Brain microvascular endothelial cell (primary cell): ENCODE measurements at regions not wholly inside any gene's neighbourhood (a gene's known extent, or its start where the extent isn't known, plus 50 kb on each side); places are given as distances from the start of the nearest gene placed in this dataset.

Experiments
- DNase-seq: peaks from one replicate; pipeline ENCODE4 v3.0.0-alpha.2; 2020
- H3K27ac ChIP-seq: fragments of 250-450 bp; sonication (Bioruptor Pico); 2 replicates; pipeline ENCODE4 v1.5.1; 2020; ENCODE audit warnings: mild to moderate bottlenecking, moderate library complexity
- H3K27me3 ChIP-seq: fragments of 250-450 bp; sonication (Bioruptor Pico); replicated peaks from 2 replicates; pipeline ENCODE4 v1.5.1; 2020; ENCODE audit warnings: mild to moderate bottlenecking
- H3K36me3 ChIP-seq: fragments of 250-450 bp; sonication (Bioruptor Pico); replicated peaks from 2 replicates; pipeline ENCODE4 v1.5.1; 2020; ENCODE audit warnings: mild to moderate bottlenecking
- H3K4me3 ChIP-seq: 2 replicates; pipeline ENCODE4 v1.5.1; 2011; ENCODE audit warnings: low read depth, mild to moderate bottlenecking, control low read depth, low read length, moderate library complexity
- CTCF ChIP-seq: IDR thresholded peaks from 2 replicates; pipeline ENCODE4 v1.5.1; 2011; ENCODE audit warnings: low read depth, mild to moderate bottlenecking, moderate library complexity, low read length, control low read depth, inconsistent platforms; ENCODE audit errors: missing control alignments
- in situ Hi-C: cut with HindIII; loops from 2 replicates; pipeline ENCODE4 v1.10.0; 2017; ENCODE audit warnings: low sequenced_read_pairs, low pct_ligation_motif_present

- Histone ChIP-seq H3K27ac (peak overlapping the region; percentile 98), H3K27me3 (no peaks in the 10 kb centered on the region), H3K36me3 (no peaks in the 10 kb centered on the region), H3K4me3 (no peak overlapping the region)
- in situ Hi-C loops: no loop called here
- DNase-seq: no peak
- TF ChIP-seq CTCF: no peak
These were observed 62.9 kb upstream of the ULK4 start for GRCh38 chr3:42024591-42025351.

DNA sequence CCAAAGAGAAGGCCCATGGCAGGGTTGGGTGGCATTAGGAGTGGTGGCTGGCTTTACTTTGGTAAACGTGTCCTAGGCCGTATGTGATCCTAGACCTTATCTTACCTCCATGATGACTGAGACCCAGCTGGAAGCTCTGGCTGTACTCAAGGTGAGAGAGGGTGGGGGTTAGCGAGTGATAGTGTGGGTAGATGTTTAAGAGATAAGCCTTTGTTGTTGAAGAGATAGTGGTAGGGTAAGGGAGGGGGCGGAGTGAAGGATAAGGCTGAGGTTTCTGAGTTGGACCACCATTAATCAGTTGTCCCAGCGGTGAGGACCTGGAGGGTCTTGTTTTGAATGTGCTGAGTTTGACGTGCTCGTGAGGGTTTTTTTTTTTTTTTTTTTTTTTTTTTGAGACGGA, 61.5 kb upstream of the ULK4 start:
- Histone ChIP-seq H3K27me3 (no peaks in the 10 kb centered on the region), H3K36me3 (no peaks in the 10 kb centered on the region), H3K4me3 (no peak overlapping the region), H3K27ac (no peak overlapping the region)
- no peak for TF ChIP-seq CTCF
- DNase-seq: no peak
- in situ Hi-C loops: no loop called here

GRCh38 chr3:42022355-42022754, 60.5 kb upstream of the ULK4 start:
- Histone ChIP-seq H3K4me3 (no peak overlapping the region), H3K27ac (no peak overlapping the region), H3K36me3 (no peaks in the 10 kb centered on the region), H3K27me3 (no peaks in the 10 kb centered on the region)
- in situ Hi-C loops: no loop called here
- DNase-seq: no peak
- no peak for TF ChIP-seq CTCF

- Histone ChIP-seq H3K4me3 (no peak overlapping the region), H3K27me3 (no peaks in the 10 kb centered on the region), H3K27ac (peak overlapping the region; percentile 70), H3K36me3 (no peaks in the 10 kb centered on the region)
- in situ Hi-C loops: no loop called here
- TF ChIP-seq CTCF: no peak
- DNase-seq: peak; percentile 66
These were observed 58.9 kb upstream of the ULK4 start for GRCh38 chr3:42020684-42021307.

- Histone ChIP-seq H3K27ac (peak overlapping the region; percentile 70), H3K4me3 (no peak overlapping the region), H3K27me3 (no peaks in the 10 kb centered on the region), H3K36me3 (no peaks in the 10 kb centered on the region)
- TF ChIP-seq CTCF: no peak
- DNase-seq: no peak
- in situ Hi-C loops: no loop called here
These were observed 58.0 kb upstream of the ULK4 start for GRCh38 chr3:42019953-42020260.
